Keratinocyte (primary cell): ENCODE measurements at regions not wholly inside any gene's neighbourhood (a gene's known extent, or its start where the extent isn't known, plus 50 kb on each side); places are given as distances from the start of the nearest gene placed in this dataset.

Experiments
- EZH2 ChIP-seq: IDR thresholded peaks from one replicate; pipeline ENCODE4 v1.6.1; 2012; ENCODE audit warnings: inconsistent platforms, mild to moderate bottlenecking, low read length, moderate library complexity
- TF ChIP-seq, protein P1 (sequence below), 3 experiments: IDR thresholded peaks in 1 of 3; conservative IDR thresholded peaks in 1 of 3; optimal IDR thresholded peaks in 1 of 3; 2 replicates in 2 of 3; 3 replicates in 1 of 3; pipeline versions ENCODE3 to v1.5.1; 2011; ENCODE audit warnings: low read length in 3 of 3, mild to moderate bottlenecking in 3 of 3, moderate library complexity in 2 of 3, control low read depth in 1 of 3, inconsistent platforms in 1 of 3; ENCODE audit not compliant: insufficient read depth in 2 of 3; ENCODE audit errors: extremely low read depth in 1 of 3

DNA sequence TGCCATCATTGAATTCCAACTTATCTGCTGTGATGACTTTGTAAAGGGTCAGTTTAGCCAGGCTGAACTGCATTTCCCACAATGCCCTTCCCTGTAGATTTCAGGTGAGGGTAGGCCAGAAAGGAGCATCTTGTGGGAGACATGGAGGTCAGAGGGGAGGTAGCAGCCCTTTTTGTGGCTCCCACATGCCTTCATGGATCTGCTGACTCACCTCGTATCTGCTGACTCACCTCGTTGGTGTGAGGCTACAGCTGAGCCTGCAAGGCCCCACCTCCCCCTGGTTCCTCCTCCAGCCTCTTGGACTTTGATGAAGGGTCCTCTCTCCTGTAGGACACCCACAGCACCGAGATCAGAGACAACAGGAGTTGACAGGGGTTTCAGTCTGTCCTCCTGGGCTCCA is 102.5 kb downstream of the SALL1 start:
- TF ChIP-seq, protein P1, sequence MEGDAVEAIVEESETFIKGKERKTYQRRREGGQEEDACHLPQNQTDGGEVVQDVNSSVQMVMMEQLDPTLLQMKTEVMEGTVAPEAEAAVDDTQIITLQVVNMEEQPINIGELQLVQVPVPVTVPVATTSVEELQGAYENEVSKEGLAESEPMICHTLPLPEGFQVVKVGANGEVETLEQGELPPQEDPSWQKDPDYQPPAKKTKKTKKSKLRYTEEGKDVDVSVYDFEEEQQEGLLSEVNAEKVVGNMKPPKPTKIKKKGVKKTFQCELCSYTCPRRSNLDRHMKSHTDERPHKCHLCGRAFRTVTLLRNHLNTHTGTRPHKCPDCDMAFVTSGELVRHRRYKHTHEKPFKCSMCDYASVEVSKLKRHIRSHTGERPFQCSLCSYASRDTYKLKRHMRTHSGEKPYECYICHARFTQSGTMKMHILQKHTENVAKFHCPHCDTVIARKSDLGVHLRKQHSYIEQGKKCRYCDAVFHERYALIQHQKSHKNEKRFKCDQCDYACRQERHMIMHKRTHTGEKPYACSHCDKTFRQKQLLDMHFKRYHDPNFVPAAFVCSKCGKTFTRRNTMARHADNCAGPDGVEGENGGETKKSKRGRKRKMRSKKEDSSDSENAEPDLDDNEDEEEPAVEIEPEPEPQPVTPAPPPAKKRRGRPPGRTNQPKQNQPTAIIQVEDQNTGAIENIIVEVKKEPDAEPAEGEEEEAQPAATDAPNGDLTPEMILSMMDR (optimal IDR thresholded peaks at IDR 0.05 in 1 of 3, IDR thresholded peaks at IDR 0.05 in 1 of 3, conservative IDR thresholded peaks at IDR 0.05 in 1 of 3; ENCODE audit: extremely low read depth in 1 of 3, insufficient read depth in 2 of 3, low read length in 3 of 3): no peak
- TF ChIP-seq EZH2: no peak
